Stimulated activated CD4-positive, alpha-beta T cell treated with anti-CD3 and anti-CD28 coated beads, TNF-alpha, amount 100 ng/mL, for 48 hours (primary cell): ENCODE measurements at regions not wholly inside any gene's neighbourhood (a gene's known extent, or its start where the extent isn't known, plus 50 kb on each side); places are given as distances from the start of the nearest gene placed in this dataset.

Experiments used
- DNase-seq, 3 donors: peaks; one replicate each; pipeline ENCODE4 v3.0.0-alpha.2; 2020; ENCODE audit warnings: low read depth in 3 of 3

DNA sequence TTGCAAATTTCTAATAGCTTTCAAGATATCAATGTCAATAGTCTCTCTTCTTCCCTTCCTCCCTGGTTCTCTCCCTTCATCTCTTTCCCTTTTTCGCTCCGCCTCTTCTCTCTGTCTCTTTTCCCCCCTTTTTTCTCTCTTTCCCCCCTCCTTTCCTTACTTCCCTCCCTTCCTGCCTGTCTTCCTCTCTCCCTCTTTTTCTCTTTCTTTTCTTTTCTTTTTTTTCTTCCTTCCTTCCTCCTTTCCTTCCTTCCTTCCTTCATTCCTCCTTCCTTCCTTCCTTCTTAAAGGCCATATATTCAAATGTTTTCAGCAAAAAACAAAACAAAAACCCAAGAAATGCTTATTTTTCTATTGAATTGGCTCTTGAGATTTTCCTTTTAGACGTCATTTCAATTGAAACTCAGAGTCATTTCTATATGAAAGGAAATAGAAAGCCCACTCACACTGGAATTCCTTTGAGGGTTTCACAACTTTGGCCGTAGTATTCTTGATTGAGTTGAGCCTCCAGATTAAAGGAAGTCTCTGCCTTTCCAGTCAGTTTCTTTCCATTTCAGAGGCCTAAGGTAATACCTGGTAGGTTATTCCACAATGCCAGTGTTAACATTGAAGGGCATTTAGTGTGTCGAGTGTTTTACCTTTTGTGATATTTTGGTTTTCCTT, 551.5 kb downstream of the LMO4 start:
- DNase-seq = no peak

DNA sequence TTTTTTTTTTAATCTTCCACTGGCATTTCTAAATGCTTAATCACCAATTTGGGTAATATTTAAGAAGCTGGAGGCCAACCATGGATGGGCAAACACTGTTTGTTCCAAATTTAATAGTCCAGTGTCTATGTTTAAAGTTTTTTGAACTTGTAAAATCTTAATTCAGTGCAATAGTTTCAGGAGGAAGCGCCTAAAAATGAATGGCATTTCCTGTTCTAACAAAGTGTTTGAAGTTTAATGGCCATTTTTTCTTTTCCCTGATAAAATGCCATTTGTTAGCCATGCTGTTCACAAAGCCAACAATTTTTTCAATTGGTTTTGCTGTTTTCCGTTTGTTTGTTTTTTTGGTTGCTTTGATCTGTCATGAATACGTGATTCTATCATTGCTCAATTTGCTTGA, 552.1 kb downstream of the LMO4 start:
- DNase-seq = no peak

DNA sequence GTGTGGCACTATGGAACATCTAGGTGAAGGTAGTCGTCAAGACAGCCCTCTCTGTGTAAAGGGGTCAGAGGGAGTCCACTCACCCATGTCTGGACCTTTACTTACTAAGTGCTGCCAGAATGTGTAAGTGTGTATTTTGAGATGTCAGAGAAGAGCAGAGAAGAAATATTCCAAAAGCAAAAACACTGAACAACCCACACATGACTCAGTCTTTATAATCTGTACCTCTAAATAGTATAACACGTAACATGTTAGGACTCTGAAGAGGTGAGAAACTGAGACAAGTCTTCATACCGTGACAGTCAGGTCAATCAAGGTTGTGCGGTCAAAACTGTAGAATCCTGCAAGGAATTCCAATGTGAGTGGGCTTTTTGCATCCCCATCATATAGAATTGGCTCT, 555.2 kb downstream of the LMO4 start:
- DNase-seq = no peak

DNA sequence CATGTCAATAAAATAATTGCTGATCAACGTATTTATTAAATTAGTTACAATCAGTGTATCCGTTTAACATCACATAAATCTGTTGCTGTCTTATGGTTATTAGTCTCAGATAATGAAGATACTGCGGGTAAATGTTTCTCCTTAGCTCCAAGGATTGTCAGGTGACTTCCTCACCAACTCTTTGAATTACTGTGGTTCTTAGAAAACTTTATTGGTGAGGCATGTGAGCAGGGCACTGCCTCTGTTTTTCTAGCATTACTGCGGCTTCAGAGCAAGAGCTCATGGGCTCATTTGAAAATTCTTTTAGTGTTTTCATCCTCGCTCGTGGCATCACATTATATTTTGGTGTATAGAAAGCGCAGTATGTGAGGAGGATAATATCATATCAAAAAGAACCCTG, 555.9 kb downstream of the LMO4 start:
- no peak for DNase-seq

DNA sequence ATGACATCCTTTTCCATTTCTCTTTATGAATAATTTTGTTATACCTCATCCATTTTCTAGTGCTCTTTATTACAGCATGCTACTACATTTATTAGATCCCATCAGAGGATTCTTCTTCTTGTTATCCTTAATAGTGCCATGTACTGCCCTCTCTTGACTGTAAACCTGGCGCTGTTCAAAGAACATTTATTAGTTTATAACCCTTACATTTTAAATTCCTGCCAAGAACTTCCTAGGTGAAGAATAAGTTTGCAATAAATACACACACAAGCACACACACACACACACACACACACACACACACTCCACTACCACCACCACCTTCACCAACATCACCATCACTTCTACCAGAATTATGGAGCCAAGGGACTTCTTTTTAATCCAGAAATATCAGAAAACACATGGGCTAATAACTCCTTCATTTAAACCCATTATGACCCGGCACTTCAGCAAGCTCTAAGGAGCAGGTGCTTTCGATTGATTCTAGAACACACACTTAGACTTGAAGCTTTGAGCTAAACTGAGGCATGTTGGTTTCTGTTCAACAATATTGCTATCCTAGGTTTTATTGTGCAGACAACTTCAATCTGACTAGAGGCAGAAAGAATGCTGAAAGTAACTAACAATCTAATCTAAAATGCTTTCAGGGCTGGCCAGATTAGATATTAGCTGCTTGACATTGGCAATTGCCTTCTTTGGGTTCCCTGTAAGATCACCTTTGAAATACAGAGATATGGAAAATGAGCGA, 556.8 kb downstream of the LMO4 start:
- no peak for DNase-seq

DNA sequence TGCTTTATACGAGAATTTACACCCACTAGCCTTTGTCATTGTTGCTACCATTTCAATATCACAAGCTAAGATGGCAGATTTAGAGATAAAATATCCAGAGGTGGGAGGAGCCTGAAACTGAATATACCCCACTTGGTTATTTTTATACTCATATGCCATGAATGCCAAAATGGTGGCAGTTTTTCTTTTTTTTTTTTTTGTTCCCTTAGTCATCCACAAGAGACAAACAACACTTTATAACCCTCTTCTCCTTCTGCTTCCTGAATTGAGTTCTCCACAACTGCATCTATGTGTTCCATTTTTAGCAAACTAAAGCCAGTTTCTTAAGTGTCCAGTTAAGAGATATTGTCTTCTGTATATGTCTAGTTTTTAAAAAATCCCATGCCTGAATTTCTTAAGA, 558.4 kb downstream of the LMO4 start:
- DNase-seq = no peak

DNA sequence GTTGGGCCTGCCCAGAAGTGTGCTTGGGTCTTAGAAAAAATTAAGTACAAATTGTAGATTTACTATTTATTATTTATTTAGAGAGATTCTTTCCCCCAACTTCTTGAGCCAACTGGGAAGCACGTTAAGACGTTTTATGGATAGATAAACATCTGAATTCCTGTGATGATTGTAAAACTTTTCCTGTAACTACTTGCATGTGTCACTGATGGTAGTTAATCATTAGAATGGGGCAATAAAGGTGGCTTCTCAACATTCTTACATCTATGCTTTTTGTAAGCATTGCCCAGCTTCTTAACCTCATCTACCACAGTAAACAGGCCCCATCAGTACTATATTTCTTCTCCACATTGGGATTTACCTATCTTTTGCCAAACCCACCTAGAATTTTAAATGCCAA, 559.8 kb downstream of the LMO4 start:
- DNase-seq = no peak

DNA sequence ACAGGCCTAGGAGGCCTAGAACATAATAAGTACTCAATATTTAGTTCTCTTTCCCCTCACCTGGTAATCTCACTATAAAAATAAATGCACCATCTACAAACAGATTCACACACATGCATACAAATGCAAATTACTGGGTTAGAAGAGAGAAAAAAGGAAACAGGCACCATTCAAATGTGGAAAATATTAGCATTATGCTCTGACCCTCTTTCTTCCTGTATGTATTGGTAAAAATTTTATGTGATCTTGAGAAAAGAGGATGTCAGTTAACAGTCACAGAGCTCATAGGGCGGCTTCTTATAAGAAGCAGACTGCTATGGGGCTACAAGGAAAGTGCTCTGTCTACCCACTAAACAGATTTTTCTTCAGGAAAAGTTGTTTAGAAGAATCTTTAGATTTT, 565.4 kb downstream of the LMO4 start:
- DNase-seq = no peak

DNA sequence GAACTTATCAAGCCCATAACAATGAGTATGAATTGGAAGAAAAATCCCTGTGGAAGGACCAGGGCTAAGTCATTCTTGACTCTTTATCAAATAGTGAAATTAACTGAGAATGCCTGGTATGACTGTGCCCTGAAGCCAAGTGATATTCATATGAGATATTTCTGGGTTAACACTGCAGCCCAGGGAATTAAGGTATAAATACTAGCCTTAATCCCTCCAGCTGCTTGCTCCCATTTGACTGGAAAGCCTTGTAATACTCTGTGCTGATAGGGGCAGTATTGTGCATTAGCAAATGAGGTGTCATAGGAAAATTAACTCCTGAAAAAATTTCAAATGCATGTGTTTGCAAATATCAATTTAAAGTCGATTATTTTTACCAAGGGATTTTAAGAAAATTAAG, 568.8 kb downstream of the LMO4 start:
- DNase-seq = no peak

DNA sequence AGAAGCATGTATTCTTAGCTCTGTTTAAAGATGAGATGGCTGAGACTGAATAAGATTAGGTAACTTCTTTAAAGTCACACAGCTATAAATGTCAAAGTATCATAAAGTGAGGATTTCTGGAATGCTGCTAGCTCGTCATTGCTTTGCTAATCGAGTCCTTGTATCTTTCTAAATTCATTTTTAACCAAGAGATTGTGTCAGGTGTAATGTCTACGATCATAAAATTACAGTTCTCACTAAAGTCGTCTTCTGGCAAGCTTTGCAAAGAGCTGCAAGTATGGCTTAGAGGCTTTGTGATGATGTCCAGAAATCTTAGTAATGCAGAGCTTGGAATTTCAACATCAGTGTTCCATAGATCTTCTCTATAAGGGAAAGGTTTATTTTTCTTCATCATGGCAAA, 569.8 kb downstream of the LMO4 start:
- DNase-seq = no peak

DNA sequence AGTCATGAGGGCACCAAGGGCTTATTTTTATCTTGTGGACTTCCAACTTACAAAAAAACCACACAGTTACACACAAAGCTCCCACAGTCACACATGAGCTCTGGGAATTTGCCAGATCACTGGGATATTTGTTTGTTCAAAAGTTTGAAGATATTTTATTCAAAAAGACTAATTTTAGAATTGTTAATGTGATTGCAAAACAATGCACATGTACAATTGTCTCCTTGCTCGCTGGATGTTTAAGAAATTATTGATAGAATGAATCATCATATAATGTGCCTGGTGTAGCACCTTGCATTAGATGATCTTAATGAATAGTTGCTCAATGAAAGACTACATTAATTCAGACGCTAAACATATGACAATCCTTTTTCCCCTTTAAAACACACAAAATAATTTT, 570.3 kb downstream of the LMO4 start:
- DNase-seq = no peak

DNA sequence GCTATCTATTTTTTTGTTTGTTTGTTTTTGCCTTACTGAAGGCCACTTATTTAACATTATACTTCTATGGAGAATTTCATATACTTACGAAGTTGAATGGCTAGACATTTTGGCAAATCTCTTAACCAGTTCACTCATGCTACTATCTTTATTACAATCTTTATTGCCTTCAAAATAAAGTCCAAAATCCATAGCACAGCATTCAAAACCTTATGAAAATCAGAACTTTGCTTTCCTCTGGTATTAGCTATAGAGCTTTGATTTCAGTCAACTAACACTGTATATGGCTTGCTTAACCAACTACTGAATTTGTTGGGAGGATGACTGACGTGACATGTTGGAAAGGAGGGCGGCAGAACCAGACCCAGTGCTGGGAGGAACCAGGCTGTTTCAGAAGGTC, 571.1 kb downstream of the LMO4 start:
- no peak for DNase-seq

DNA sequence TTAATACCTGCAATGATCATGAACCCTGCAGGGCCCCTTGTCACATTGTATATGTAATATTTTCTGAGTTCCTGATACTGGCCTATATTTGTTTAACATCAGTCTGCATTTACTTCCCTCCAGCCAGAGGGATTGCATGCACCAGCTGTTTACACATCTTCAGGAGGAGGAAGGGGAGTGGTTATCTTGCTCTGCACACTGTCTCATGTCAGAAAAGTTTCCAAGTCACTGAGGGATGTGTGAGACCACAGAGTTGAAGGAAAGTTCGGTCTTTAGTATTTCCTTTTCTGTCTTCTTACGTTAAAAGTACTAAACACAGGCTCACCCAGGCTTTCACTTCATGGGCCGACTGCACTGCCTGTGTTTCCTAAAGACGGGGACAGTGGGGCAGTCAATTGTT, 574.1 kb downstream of the LMO4 start:
- DNase-seq = no peak

DNA sequence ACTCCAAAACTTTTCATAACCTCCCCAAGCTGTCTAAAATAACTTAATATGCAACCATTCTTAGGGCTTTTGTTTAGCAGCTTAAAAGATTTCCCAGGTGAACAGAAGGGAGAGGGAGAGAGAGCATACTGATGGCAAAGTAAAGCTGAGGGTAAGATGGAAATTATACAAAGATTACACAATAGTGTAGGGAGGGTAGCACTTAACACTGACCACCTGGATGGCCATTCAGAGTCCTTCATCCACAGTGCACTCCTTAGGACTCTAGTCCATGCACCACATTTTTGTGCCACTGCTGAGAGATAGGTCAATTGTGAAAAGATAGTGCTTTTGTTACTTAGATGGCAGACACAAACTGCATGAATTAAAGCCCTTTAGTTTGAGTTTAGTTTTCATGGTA, 574.6 kb downstream of the LMO4 start:
- DNase-seq = no peak

DNA sequence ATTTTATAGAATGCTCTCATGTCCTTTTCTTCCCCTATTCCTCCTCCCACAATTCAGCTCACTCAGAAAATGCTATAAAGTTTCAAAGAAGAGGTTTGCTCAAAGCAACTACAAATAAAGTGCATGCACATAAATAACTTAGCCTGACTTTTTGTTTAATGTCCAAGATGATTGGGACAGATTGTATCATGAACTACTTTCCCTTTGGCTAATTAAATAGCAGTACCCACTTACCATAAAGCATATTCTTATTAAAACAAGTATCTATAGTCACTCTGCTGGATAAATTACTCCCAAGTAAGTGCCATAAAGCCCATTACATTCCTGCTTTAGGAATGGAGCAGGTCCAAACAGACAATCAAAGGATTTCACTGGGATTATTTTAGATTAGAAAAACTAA, 576.0 kb downstream of the LMO4 start:
- no peak for DNase-seq

DNA sequence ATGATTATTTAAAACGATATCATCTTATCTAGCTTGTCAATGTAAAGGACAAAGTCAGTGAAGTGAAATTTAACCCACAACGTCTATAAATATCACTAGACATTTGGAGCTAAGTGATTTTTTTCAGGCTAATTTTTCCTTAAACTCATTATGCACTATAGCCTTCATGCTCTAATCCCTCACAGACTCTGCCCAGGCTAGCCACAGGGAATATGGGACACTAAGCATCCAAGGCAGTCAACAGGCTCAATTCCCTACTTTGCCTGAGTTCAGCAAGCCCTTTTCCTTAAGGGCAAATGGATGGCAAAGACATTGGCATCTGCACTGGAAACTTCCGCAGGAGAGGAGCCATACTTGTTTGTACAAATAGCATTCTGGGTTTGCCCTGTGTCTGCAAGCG, 577.0 kb downstream of the LMO4 start:
- DNase-seq = no peak

DNA sequence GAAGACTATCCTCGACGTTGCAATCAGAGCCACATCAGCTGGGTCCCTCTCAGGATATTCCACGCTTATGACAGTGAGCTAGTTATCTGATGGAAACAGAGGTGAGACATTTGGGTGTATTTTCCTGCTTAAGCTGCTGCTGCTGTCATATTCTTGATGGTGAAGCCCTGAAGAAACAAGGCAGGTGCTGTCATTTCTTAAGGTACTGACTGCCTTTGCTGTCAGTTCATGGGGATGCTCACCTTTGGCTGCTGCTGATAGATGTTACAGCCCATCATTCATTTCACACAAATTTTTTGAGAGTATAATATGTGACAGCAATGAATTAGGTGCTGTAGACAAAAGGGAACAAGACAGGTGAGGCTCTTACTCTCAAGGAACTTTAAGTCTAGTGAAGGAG, 577.4 kb downstream of the LMO4 start:
- DNase-seq = no peak

DNA sequence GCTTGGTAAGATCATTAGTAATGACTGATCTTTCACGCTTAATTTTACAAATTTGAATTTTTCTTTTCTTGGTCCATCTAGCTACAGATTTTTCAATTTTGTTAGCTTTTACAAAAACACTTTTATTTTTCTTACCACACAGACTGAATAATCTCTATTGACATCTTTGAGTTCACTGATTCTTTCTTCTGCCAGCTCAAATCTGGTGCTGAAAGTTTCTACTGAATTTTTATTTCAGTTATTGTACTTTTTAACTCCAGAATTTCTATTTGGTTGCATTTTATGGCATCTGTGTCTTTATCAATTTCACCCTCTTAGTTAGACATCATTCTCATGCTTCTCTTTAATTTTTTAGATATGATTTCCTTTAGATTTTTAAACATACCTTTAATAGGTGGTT, 584.7 kb downstream of the LMO4 start:
- DNase-seq = no peak

DNA sequence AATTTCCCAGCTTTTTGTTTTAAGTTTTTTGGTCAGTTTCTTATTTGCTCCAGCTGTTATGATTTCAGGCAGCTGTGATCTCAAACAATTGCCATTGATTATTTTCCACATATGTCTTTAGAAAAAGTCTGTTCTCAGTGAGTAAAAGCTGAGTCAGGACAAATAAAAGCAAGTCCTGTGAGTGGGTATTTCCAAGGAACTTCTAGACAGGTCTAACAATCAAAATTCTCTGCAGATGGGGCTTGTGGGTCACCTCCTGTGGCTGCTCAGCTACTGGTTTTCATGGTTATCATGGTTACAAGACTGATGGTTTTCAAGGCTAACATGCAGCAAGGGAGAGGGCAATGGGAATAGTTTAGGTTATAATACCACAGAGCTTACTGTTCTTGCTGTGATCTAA, 585.7 kb downstream of the LMO4 start:
- DNase-seq = no peak

DNA sequence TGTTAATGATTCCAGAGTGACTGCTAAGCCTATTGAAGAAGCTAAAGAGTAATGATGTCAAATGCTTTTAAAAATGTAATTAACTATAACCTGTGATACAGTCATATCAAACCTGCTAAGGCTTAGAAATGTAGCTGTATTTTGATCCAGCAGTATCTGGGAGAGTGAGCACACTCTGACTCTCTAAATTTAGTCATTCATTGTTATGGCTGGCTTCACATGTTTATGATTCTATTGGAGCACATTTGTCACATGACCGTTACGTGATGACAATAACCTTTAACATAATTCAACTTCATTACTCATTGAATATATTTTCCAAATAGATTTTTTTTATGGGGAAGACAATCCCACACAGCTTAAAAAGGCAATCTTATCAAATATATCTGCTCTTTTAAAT, 587.1 kb downstream of the LMO4 start:
- no peak for DNase-seq

DNA sequence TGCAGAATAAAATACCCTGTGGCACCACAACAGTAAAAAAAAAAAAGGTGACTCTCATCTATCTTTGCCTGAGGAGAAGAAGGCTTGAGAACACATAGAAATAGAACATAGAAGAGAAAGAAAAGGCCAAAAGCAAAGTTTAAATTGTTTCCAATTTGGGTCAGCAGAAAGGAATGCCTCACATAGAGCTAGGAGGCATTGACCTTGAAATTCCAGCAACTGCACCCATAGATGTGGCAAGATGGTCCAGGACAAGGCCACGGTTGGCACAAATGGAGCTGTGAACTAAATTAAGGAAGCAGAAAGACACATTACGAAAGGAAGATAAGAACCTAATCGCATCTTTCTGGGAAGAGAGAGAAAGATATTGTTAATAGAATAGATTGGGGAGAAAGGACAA, 588.3 kb downstream of the LMO4 start:
- DNase-seq = no peak

DNA sequence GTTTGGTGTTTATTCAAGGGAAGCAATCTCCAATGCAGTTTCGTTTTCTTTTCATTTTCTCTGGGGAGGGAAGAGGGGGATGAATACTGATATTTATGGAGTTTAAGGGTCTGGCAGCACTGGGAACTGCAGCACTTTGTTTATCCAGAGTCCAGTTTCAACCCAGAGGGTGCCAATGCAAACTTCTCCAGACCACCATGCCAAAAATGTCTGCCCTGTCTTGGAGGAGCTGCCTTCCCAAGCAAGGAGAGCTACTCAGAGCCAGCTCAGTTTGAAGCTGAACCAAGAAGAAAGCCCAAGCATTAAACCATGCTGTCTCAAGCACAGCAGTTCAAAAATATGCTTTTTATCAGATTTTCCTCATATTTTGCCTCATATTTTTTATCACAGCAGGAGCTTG, 589.7 kb downstream of the LMO4 start:
- DNase-seq = no peak

DNA sequence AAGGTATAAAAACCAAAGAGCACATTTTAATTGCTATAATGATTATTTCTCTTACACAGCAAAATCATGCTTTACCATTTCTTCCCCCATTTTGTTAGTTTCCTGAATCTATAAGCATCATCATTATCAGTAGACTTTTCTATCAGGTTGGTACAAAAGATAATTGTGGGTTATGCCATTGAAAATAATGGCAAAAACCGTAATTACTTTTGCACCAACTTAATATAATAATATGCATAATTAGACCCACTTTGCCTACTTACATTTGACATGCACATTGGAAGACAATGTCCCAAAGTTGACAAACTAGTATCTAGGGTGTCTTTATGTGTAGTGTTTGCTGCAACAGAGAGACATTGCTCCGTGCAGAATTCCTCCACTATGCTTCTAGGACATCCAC, 594.2 kb downstream of the LMO4 start:
- no peak for DNase-seq
